HUES6 (cell line): ENCODE measurements at regions not wholly inside any gene's neighbourhood (a gene's known extent, or its start where the extent isn't known, plus 50 kb on each side); places are given as distances from the start of the nearest gene placed in this dataset.
"Not testable (repeated sequence)": the region's sequence is repeated elsewhere in the genome, so short reads cannot be mapped to it uniquely, and the experiment has no call there.

Source experiments
- H3K27ac ChIP-seq: 2 replicates; pipeline ENCODE4 v1.7.0; 2013; ENCODE audit warnings: low read depth, mild to moderate bottlenecking, low read length, inconsistent platforms
- H3K27me3 ChIP-seq: 2 replicates; pipeline ENCODE4 v1.6.1; 2013; ENCODE audit warnings: low read length; ENCODE audit not compliant: control insufficient read depth, insufficient read depth
- H3K36me3 ChIP-seq: 2 replicates; pipeline ENCODE4 v1.6.1; 2013; ENCODE audit warnings: low read length; ENCODE audit not compliant: control insufficient read depth, insufficient read depth
- H3K4me1 ChIP-seq: 2 replicates; pipeline ENCODE4 v1.6.1; 2013; ENCODE audit warnings: low read length; ENCODE audit not compliant: control insufficient read depth, insufficient read depth
- H3K4me3 ChIP-seq: 2 replicates; pipeline ENCODE4 v1.5.1; 2013; ENCODE audit warnings: low read depth, low read length
- H3K9ac ChIP-seq: one replicate; pipeline ENCODE4 v1.6.1; 2013; ENCODE audit warnings: mild to moderate bottlenecking, low read length
- H3K9me3 ChIP-seq: 2 replicates; pipeline ENCODE4 v1.6.1; 2013; ENCODE audit warnings: low read depth, low read length; ENCODE audit not compliant: control insufficient read depth, insufficient read depth

GRCh38 chr1:30109853-30110252 is 613.5 kb downstream of the MATN1 start:
- Histone ChIP-seq H3K27me3 (peaks cover 10% of the 10 kb centered on the region), H3K9ac (no peak overlapping the region), H3K36me3 (no peaks in the 10 kb centered on the region), H3K9me3 (no peaks in the 10 kb centered on the region), H3K4me3 (no peak overlapping the region), H3K27ac (no peak overlapping the region), H3K4me1 (no peaks in the 10 kb centered on the region)

- Histone ChIP-seq H3K36me3 (no peaks in the 10 kb centered on the region), H3K27me3 (peaks cover 10% of the 10 kb centered on the region), H3K27ac (no peak overlapping the region), H3K4me1 (no peaks in the 10 kb centered on the region), H3K9ac (no peak overlapping the region), H3K9me3 (no peaks in the 10 kb centered on the region), H3K4me3 (no peak overlapping the region)
These were observed 615.2 kb downstream of the MATN1 start for GRCh38 chr1:30108186-30108585.

- Histone ChIP-seq H3K4me3 (no peak overlapping the region), H3K27me3 (peaks cover 10% of the 10 kb centered on the region), H3K4me1 (peaks cover 8% of the 10 kb centered on the region), H3K9me3 (no peaks in the 10 kb centered on the region), H3K9ac (no peak overlapping the region), H3K27ac (no peak overlapping the region), H3K36me3 (no peaks in the 10 kb centered on the region)
These were observed 617.3 kb downstream of the MATN1 start for GRCh38 chr1:30106125-30106524.

GRCh38 chr1:30104551-30104950 is 618.8 kb downstream of the MATN1 start:
- H3K9me3 ChIP-seq: no peaks in the 10 kb centered on the region
- H3K4me3 ChIP-seq: no peak overlapping the region
- peaks cover 9% of the 10 kb centered on the region for H3K4me1 ChIP-seq
- H3K27ac ChIP-seq: no peak overlapping the region
- H3K9ac ChIP-seq: no peak overlapping the region
- no peaks in the 10 kb centered on the region; the same call in 1 of the 2 replicates for H3K27me3 ChIP-seq
- no peaks in the 10 kb centered on the region for H3K36me3 ChIP-seq

GRCh38 chr1:30103708-30104411 is 619.5 kb downstream of the MATN1 start:
- H3K36me3 ChIP-seq: no peaks in the 10 kb centered on the region
- peaks cover 9% of the 10 kb centered on the region for H3K4me1 ChIP-seq
- H3K27me3 ChIP-seq: no peaks in the 10 kb centered on the region; the same call in 1 of the 2 replicates
- no peak overlapping the region for H3K4me3 ChIP-seq
- no peaks in the 10 kb centered on the region for H3K9me3 ChIP-seq
- H3K9ac ChIP-seq: no peak overlapping the region
- H3K27ac ChIP-seq: no peak overlapping the region

GRCh38 chr1:30102605-30103004 is 620.8 kb downstream of the MATN1 start:
- Histone ChIP-seq H3K4me1 (peaks cover 9% of the 10 kb centered on the region), H3K9me3 (no peaks in the 10 kb centered on the region), H3K4me3 (no peak overlapping the region), H3K36me3 (no peaks in the 10 kb centered on the region), H3K27me3 (no peaks in the 10 kb centered on the region), H3K27ac (no peak overlapping the region), H3K9ac (no peak overlapping the region)

- no peak overlapping the region for H3K9ac ChIP-seq
- H3K27ac ChIP-seq: no peak overlapping the region
- H3K27me3 ChIP-seq: no peaks in the 10 kb centered on the region
- H3K4me1 ChIP-seq: peaks cover 9% of the 10 kb centered on the region
- no peaks in the 10 kb centered on the region for H3K36me3 ChIP-seq
- H3K9me3 ChIP-seq: no peaks in the 10 kb centered on the region
- no peak overlapping the region for H3K4me3 ChIP-seq
These were observed 621.7 kb downstream of the MATN1 start for GRCh38 chr1:30101487-30102227.

GRCh38 chr1:30101016-30101415 is 622.4 kb downstream of the MATN1 start:
- Histone ChIP-seq H3K27ac (no peak overlapping the region), H3K27me3 (no peaks in the 10 kb centered on the region), H3K36me3 (no peaks in the 10 kb centered on the region), H3K4me1 (peaks cover 9% of the 10 kb centered on the region), H3K4me3 (no peak overlapping the region), H3K9me3 (no peaks in the 10 kb centered on the region), H3K9ac (no peak overlapping the region)

- H3K9ac ChIP-seq: no peak overlapping the region
- no peaks in the 10 kb centered on the region for H3K27me3 ChIP-seq
- H3K4me3 ChIP-seq: no peak overlapping the region
- H3K27ac ChIP-seq: no peak overlapping the region
- H3K36me3 ChIP-seq: no peaks in the 10 kb centered on the region
- peaks cover 9% of the 10 kb centered on the region for H3K4me1 ChIP-seq
- H3K9me3 ChIP-seq: no peaks in the 10 kb centered on the region
These were observed 622.9 kb downstream of the MATN1 start for GRCh38 chr1:30100524-30100862.

GRCh38 chr1:30099587-30100523 is 623.5 kb downstream of the MATN1 start:
- H3K4me3 ChIP-seq: no peak overlapping the region
- H3K27me3 ChIP-seq: no peaks in the 10 kb centered on the region
- no peaks in the 10 kb centered on the region for H3K9me3 ChIP-seq
- H3K9ac ChIP-seq: no peak overlapping the region
- H3K27ac ChIP-seq: no peak overlapping the region
- no peaks in the 10 kb centered on the region for H3K36me3 ChIP-seq
- peaks cover 9% of the 10 kb centered on the region for H3K4me1 ChIP-seq

- not testable (repeated sequence) for H3K4me3 ChIP-seq, H3K9ac ChIP-seq, H3K9me3 ChIP-seq, H3K27me3 ChIP-seq, H3K4me1 ChIP-seq, H3K36me3 ChIP-seq, H3K27ac ChIP-seq
These were observed 625.5 kb downstream of the MATN1 start for GRCh38 chr1:30097851-30098250.
